ENCODE measurements at regions not wholly inside any gene's neighbourhood (a gene's known extent, or its start where the extent isn't known, plus 50 kb on each side); places are given as distances from the start of the nearest gene placed in this dataset.

GRCh38 chr2:235165631-235166030, 213.8 kb downstream of the SH3BP4 start:
- H3K27ac ChIP-seq (ENCODE audit: low read depth in 2 of 2, low read length in 2 of 2): no peak overlapping the region
- FAIRE-seq: no peak
- intact Hi-C loops (cut with DNase I): no loop called here
- H3K27me3 ChIP-seq (ENCODE audit: control insufficient read depth, insufficient read depth, low read length): no peaks in the 10 kb centered on the region
- DNase-seq: no peak
- no peak overlapping the region for H3K9ac ChIP-seq (ENCODE audit: low read length in 3 of 3)
- H3K9me3 ChIP-seq (ENCODE audit: control insufficient read depth in 2 of 3, insufficient read depth in 1 of 3, low read length in 3 of 3): peaks cover 0 to 1% (median 0%) of the 10 kb centered on the region in 3 donors
- no peak for TF ChIP-seq CTCF (IDR thresholded peaks at IDR 0.05; ENCODE audit: borderline replicate concordance, extremely low read depth, insufficient read depth)
- H3K36me3 ChIP-seq (ENCODE audit: control insufficient read depth in 2 of 3, insufficient read depth in 3 of 3, low read length in 3 of 3): no peaks in the 10 kb centered on the region
- no peak overlapping the region for H3K4me3 ChIP-seq (ENCODE audit: low read length in 3 of 3)
- H3K4me1 ChIP-seq (ENCODE audit: control insufficient read depth in 2 of 3, insufficient read depth in 2 of 3, low read depth in 1 of 3, low read length in 3 of 3): no peaks in the 10 kb centered on the region

- Histone ChIP-seq H3K4me3 (ENCODE audit: low read length in 3 of 3) (no peak overlapping the region), H3K36me3 (ENCODE audit: control insufficient read depth in 2 of 3, insufficient read depth in 3 of 3, low read length in 3 of 3) (no peaks in the 10 kb centered on the region), H3K4me1 (ENCODE audit: control insufficient read depth in 2 of 3, insufficient read depth in 2 of 3, low read depth in 1 of 3, low read length in 3 of 3) (no peaks in the 10 kb centered on the region), H3K27ac (ENCODE audit: low read depth in 2 of 2, low read length in 2 of 2) (no peak overlapping the region), H3K27me3 (ENCODE audit: control insufficient read depth, insufficient read depth, low read length) (no peaks in the 10 kb centered on the region), H3K9ac (ENCODE audit: low read length in 3 of 3) (no peak overlapping the region), H3K9me3 (ENCODE audit: control insufficient read depth in 2 of 3, insufficient read depth in 1 of 3, low read length in 3 of 3) (peaks cover 0 to 1% (median 0%) of the 10 kb centered on the region in 3 donors)
- no peak for DNase-seq
- no peak for FAIRE-seq
- intact Hi-C loops (cut with DNase I): no loop called here
- no peak for TF ChIP-seq CTCF (IDR thresholded peaks at IDR 0.05; ENCODE audit: borderline replicate concordance, extremely low read depth, insufficient read depth)
These were observed 216.6 kb downstream of the SH3BP4 start for GRCh38 chr2:235168174-235168979.

GRCh38 chr2:235170016-235170415, 218.2 kb downstream of the SH3BP4 start:
- TF ChIP-seq CTCF (IDR thresholded peaks at IDR 0.05; ENCODE audit: borderline replicate concordance, extremely low read depth, insufficient read depth): no peak
- H3K4me3 ChIP-seq (ENCODE audit: low read length in 3 of 3): no peak overlapping the region
- no peak overlapping the region for H3K9ac ChIP-seq (ENCODE audit: low read length in 3 of 3)
- H3K27ac ChIP-seq (ENCODE audit: low read depth in 2 of 2, low read length in 2 of 2): no peak overlapping the region
- H3K27me3 ChIP-seq (ENCODE audit: control insufficient read depth, insufficient read depth, low read length): no peaks in the 10 kb centered on the region
- FAIRE-seq (no peak), DNase-seq (no peak)
- H3K4me1 ChIP-seq (ENCODE audit: control insufficient read depth in 2 of 3, insufficient read depth in 2 of 3, low read depth in 1 of 3, low read length in 3 of 3): no peaks in the 10 kb centered on the region
- H3K36me3 ChIP-seq (ENCODE audit: control insufficient read depth in 2 of 3, insufficient read depth in 3 of 3, low read length in 3 of 3): no peaks in the 10 kb centered on the region
- intact Hi-C loops (cut with DNase I): no loop called here
- peaks cover 0 to 1% (median 0%) of the 10 kb centered on the region in 3 donors for H3K9me3 ChIP-seq (ENCODE audit: control insufficient read depth in 2 of 3, insufficient read depth in 1 of 3, low read length in 3 of 3)
